ENCODE measurements at regions not wholly inside any gene's neighbourhood (a gene's known extent, or its start where the extent isn't known, plus 50 kb on each side); places are given as distances from the start of the nearest gene placed in this dataset.

- Histone ChIP-seq H3K9ac (no peak overlapping the region), H3K4me3 (no peak overlapping the region), H3F3A (ENCODE audit: insufficient read depth) (no peaks in the 10 kb centered on the region), H3K9me3 (ENCODE audit: low read depth) (no peaks in the 10 kb centered on the region), H3K9me2 (ENCODE audit: insufficient read depth) (0 out of 2 replicates have a peak, but pooled peaks cover 3% of the 10 kb centered on the region), H3K4me1 (ENCODE audit: insufficient read depth) (no peaks in the 10 kb centered on the region), H4K20me1 (ENCODE audit: insufficient read depth) (no peaks in the 10 kb centered on the region; the same call in 1 of the 2 replicates), H3K27ac (no peak overlapping the region), H3K27me3 (replicated peaks; ENCODE audit: insufficient read depth) (no peaks in the 10 kb centered on the region), H3K4me2 (ENCODE audit: unreplicated experiment) (no peak overlapping the region), H3K36me3 (ENCODE audit: low read depth) (no peaks in the 10 kb centered on the region), H2AFZ (no peak overlapping the region), H3K79me2 (ENCODE audit: insufficient read depth) (no peaks in the 10 kb centered on the region)
- DNase-seq: no peak
- no peak for TF ChIP-seq EZH2 (IDR thresholded peaks at IDR 0.05; ENCODE audit: insufficient read depth, poor library complexity, severe bottlenecking)
- no peak for TF ChIP-seq EZH2phosphoT487 (IDR thresholded peaks at IDR 0.05; ENCODE audit: insufficient read depth, low read depth)
- in situ Hi-C loops (cut with MboI): loop anchor here (25.0 kb wide), 1 partner anchor 1145 kb away; no protein-coding TSS in a partner anchor
Observed at GRCh38 chr3:80682235-80682634, 914.4 kb upstream of the ROBO1 start.

GRCh38 chr3:80677796-80678195 is 910.0 kb upstream of the ROBO1 start:
- H3K9me2 ChIP-seq (ENCODE audit: insufficient read depth): 0 out of 2 replicates have a peak, but pooled peaks cover 3% of the 10 kb centered on the region
- H3K4me2 ChIP-seq (ENCODE audit: unreplicated experiment): no peak overlapping the region
- WGBS, 2 experiments (ENCODE audit: low coverage in 1 of 2, low lambda C conversion rate in 2 of 2, missing lambda C conversion rate in 2 of 2): 16 to 17% methylated on average over 6 of the region's 6 CpGs
- no peaks in the 10 kb centered on the region for H3K79me2 ChIP-seq (ENCODE audit: insufficient read depth)
- H2AFZ ChIP-seq: no peak overlapping the region
- no peak overlapping the region for H3K27ac ChIP-seq
- peak; percentile 64 for DNase-seq
- no peaks in the 10 kb centered on the region for H3K27me3 ChIP-seq (replicated peaks; ENCODE audit: insufficient read depth)
- H3K36me3 ChIP-seq (ENCODE audit: low read depth): no peaks in the 10 kb centered on the region
- no peak for TF ChIP-seq EZH2 (IDR thresholded peaks at IDR 0.05; ENCODE audit: insufficient read depth, poor library complexity, severe bottlenecking)
- no peak for TF ChIP-seq EZH2phosphoT487 (IDR thresholded peaks at IDR 0.05; ENCODE audit: insufficient read depth, low read depth)
- no peaks in the 10 kb centered on the region; the same call in 1 of the 2 replicates for H4K20me1 ChIP-seq (ENCODE audit: insufficient read depth)
- H3K4me1 ChIP-seq (ENCODE audit: insufficient read depth): no peaks in the 10 kb centered on the region
- no peak overlapping the region for H3K9ac ChIP-seq
- H3F3A ChIP-seq (ENCODE audit: insufficient read depth): no peaks in the 10 kb centered on the region
- no peaks in the 10 kb centered on the region for H3K9me3 ChIP-seq (ENCODE audit: low read depth)
- H3K4me3 ChIP-seq: no peak overlapping the region
- in situ Hi-C loops (cut with MboI): loop anchor here (25.0 kb wide), 1 partner anchor 1140 kb away; no protein-coding TSS in a partner anchor

GRCh38 chr3:80676866-80677265 is 909.1 kb upstream of the ROBO1 start:
- no peaks in the 10 kb centered on the region; the same call in 1 of the 2 replicates for H4K20me1 ChIP-seq (ENCODE audit: insufficient read depth)
- H3K9ac ChIP-seq: no peak overlapping the region
- H3K4me1 ChIP-seq (ENCODE audit: insufficient read depth): no peaks in the 10 kb centered on the region
- H3K36me3 ChIP-seq (ENCODE audit: low read depth): no peaks in the 10 kb centered on the region
- no peak overlapping the region for H3K4me2 ChIP-seq (ENCODE audit: unreplicated experiment)
- H3K27me3 ChIP-seq (replicated peaks; ENCODE audit: insufficient read depth): no peaks in the 10 kb centered on the region
- H3K9me3 ChIP-seq (ENCODE audit: low read depth): no peaks in the 10 kb centered on the region
- no peak overlapping the region for H2AFZ ChIP-seq
- H3K27ac ChIP-seq: no peak overlapping the region
- no peak overlapping the region for H3K4me3 ChIP-seq
- DNase-seq: no peak
- 0 out of 2 replicates have a peak, but pooled peaks cover 2% of the 10 kb centered on the region for H3K9me2 ChIP-seq (ENCODE audit: insufficient read depth)
- no peaks in the 10 kb centered on the region for H3K79me2 ChIP-seq (ENCODE audit: insufficient read depth)
- H3F3A ChIP-seq (ENCODE audit: insufficient read depth): no peaks in the 10 kb centered on the region
- TF ChIP-seq EZH2phosphoT487 (IDR thresholded peaks at IDR 0.05; ENCODE audit: insufficient read depth, low read depth) (no peak), EZH2 (IDR thresholded peaks at IDR 0.05; ENCODE audit: insufficient read depth, poor library complexity, severe bottlenecking) (no peak)
- in situ Hi-C loops (cut with MboI): loop anchor here (25.0 kb wide), 1 partner anchor 1140 kb away; no protein-coding TSS in a partner anchor

DNA sequence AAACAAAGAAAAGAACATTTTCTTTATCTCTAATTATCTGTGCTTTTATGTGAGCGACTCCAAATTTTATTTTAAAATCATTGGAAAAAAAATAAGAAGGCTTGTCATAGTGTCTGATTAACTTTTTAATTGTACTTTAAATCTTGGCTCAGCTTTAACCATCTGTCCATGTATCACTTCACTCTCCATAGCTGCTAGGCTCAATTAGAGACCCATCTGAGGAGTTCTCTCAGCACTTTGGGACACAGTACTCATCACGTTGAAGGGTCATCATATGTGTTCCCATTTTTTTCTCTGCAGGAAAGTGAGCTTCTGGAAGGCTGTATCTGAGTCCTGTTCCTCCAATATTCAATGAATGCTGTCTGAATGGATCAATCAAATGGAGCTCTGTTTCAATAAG is 908.5 kb upstream of the ROBO1 start:
- H3F3A ChIP-seq (ENCODE audit: insufficient read depth): no peaks in the 10 kb centered on the region
- no peak for DNase-seq
- no peak overlapping the region for H3K4me3 ChIP-seq
- no peaks in the 10 kb centered on the region; the same call in 1 of the 2 replicates for H4K20me1 ChIP-seq (ENCODE audit: insufficient read depth)
- H3K9me3 ChIP-seq (ENCODE audit: low read depth): no peaks in the 10 kb centered on the region
- TF ChIP-seq EZH2phosphoT487 (IDR thresholded peaks at IDR 0.05; ENCODE audit: insufficient read depth, low read depth) (no peak), EZH2 (IDR thresholded peaks at IDR 0.05; ENCODE audit: insufficient read depth, poor library complexity, severe bottlenecking) (no peak)
- H3K9me2 ChIP-seq (ENCODE audit: insufficient read depth): no peaks in the 10 kb centered on the region
- H3K36me3 ChIP-seq (ENCODE audit: low read depth): no peaks in the 10 kb centered on the region
- H3K4me2 ChIP-seq (ENCODE audit: unreplicated experiment): no peak overlapping the region
- H2AFZ ChIP-seq: no peak overlapping the region
- H3K27me3 ChIP-seq (replicated peaks; ENCODE audit: insufficient read depth): no peaks in the 10 kb centered on the region
- H3K4me1 ChIP-seq (ENCODE audit: insufficient read depth): no peaks in the 10 kb centered on the region
- no peak overlapping the region for H3K9ac ChIP-seq
- in situ Hi-C loops (cut with MboI): loop anchor here (25.0 kb wide), 1 partner anchor 1139 kb away; no protein-coding TSS in a partner anchor
- 45 to 55% methylated on average over 2 of the region's 2 CpGs for WGBS, 2 experiments (ENCODE audit: low coverage in 1 of 2, low lambda C conversion rate in 2 of 2, missing lambda C conversion rate in 2 of 2)
- no peaks in the 10 kb centered on the region for H3K79me2 ChIP-seq (ENCODE audit: insufficient read depth)
- no peak overlapping the region for H3K27ac ChIP-seq

GRCh38 chr3:80675790-80676189 is 908.0 kb upstream of the ROBO1 start:
- H3K4me1 ChIP-seq (ENCODE audit: insufficient read depth): no peaks in the 10 kb centered on the region
- H3K9ac ChIP-seq: no peak overlapping the region
- H3K4me2 ChIP-seq (ENCODE audit: unreplicated experiment): no peak overlapping the region
- no peaks in the 10 kb centered on the region for H3K9me2 ChIP-seq (ENCODE audit: insufficient read depth)
- no peak for TF ChIP-seq EZH2 (IDR thresholded peaks at IDR 0.05; ENCODE audit: insufficient read depth, poor library complexity, severe bottlenecking)
- TF ChIP-seq EZH2phosphoT487 (IDR thresholded peaks at IDR 0.05; ENCODE audit: insufficient read depth, low read depth): no peak
- in situ Hi-C loops (cut with MboI): loop anchor here (25.0 kb wide), 1 partner anchor 1138 kb away; no protein-coding TSS in a partner anchor
- H3K27ac ChIP-seq: no peak overlapping the region
- no peaks in the 10 kb centered on the region for H3K27me3 ChIP-seq (replicated peaks; ENCODE audit: insufficient read depth)
- no peaks in the 10 kb centered on the region for H3K79me2 ChIP-seq (ENCODE audit: insufficient read depth)
- no peaks in the 10 kb centered on the region for H3K36me3 ChIP-seq (ENCODE audit: low read depth)
- H2AFZ ChIP-seq: no peak overlapping the region
- DNase-seq: no peak
- no peaks in the 10 kb centered on the region for H3F3A ChIP-seq (ENCODE audit: insufficient read depth)
- H3K9me3 ChIP-seq (ENCODE audit: low read depth): no peaks in the 10 kb centered on the region
- 48% methylated on average over 4 of the region's 4 CpGs for WGBS, 2 experiments (ENCODE audit: low coverage in 1 of 2, low lambda C conversion rate in 2 of 2, missing lambda C conversion rate in 2 of 2)
- no peaks in the 10 kb centered on the region; the same call in 1 of the 2 replicates for H4K20me1 ChIP-seq (ENCODE audit: insufficient read depth)
- no peak overlapping the region for H3K4me3 ChIP-seq
